Breast epithelium (tissue), 3 donors: ENCODE measurements at regions not wholly inside any gene's neighbourhood (a gene's known extent, or its start where the extent isn't known, plus 50 kb on each side); places are given as distances from the start of the nearest gene placed in this dataset.

Experiments
- CTCF ChIP-seq, 3 donors: fragments of 450-650 bp; IDR thresholded peaks; one replicate each; pipeline ENCODE4 v1.5.1; 2016 to 2017; ENCODE audit warnings: antibody characterized with exemption in 3 of 3, mild to moderate bottlenecking in 3 of 3, moderate library complexity in 3 of 3
- POLR2A ChIP-seq: fragments of 450-650 bp; IDR thresholded peaks from one replicate; pipeline ENCODE4 v1.6.1; 2016; ENCODE audit warnings: antibody characterized with exemption, mild to moderate bottlenecking, moderate library complexity
- POLR2AphosphoS5 ChIP-seq, 3 donors: sonication (generic); formaldehyde crosslinking; IDR thresholded peaks; one replicate each; pipeline ENCODE4 v1.6.1; 2017; ENCODE audit warnings: antibody characterized with exemption in 3 of 3

- no peak for TF ChIP-seq POLR2AphosphoS5 (IDR thresholded peaks at IDR 0.05)
- TF ChIP-seq CTCF (IDR thresholded peaks at IDR 0.05): no peak
- no peak for TF ChIP-seq POLR2A
These were observed 85.1 kb downstream of the STMND1 start for GRCh38 chr6:17186925-17187324.
